SJCRH30 (cell line): ENCODE measurements at regions not wholly inside any gene's neighbourhood (a gene's known extent, or its start where the extent isn't known, plus 50 kb on each side); places are given as distances from the start of the nearest gene placed in this dataset.

ENCODE experiments used
- DNase-seq, 2 experiments: peaks; one replicate each; pipeline ENCODE4 v3.0.0-alpha.2; 2015 to 2020
- H3K27ac ChIP-seq: fragments of 250-450 bp; sonication (Bioruptor Pico); 2 replicates; pipeline ENCODE4 v1.5.1; 2020; ENCODE audit warnings: mild to moderate bottlenecking, moderate library complexity
- H3K27me3 ChIP-seq: fragments of 250-450 bp; sonication (Bioruptor Pico); 2 replicates; pipeline ENCODE4 v1.5.1; 2020; ENCODE audit warnings: mild to moderate bottlenecking, moderate library complexity
- H3K36me3 ChIP-seq: fragments of 250-450 bp; sonication (Bioruptor Pico); 2 replicates; pipeline ENCODE4 v1.5.1; 2020; ENCODE audit warnings: mild to moderate bottlenecking, moderate library complexity
- H3K4me1 ChIP-seq: fragments of 250-450 bp; sonication (Bioruptor Pico); 2 replicates; pipeline ENCODE4 v1.5.1; 2020; ENCODE audit warnings: mild to moderate bottlenecking, moderate library complexity
- H3K4me3 ChIP-seq: fragments of 250-450 bp; sonication (Bioruptor Pico); 2 replicates; pipeline ENCODE4 v1.5.1; 2020; ENCODE audit warnings: mild to moderate bottlenecking, moderate library complexity
- H3K9me3 ChIP-seq: fragments of 250-450 bp; sonication (Bioruptor Pico); replicated peaks from 2 replicates; pipeline ENCODE4 v1.5.1; 2020; ENCODE audit warnings: mild to moderate bottlenecking, moderate library complexity

- no peaks in the 10 kb centered on the region; the same call in 1 of the 2 replicates for H3K4me1 ChIP-seq
- no peaks in the 10 kb centered on the region for H3K27me3 ChIP-seq
- no peak overlapping the region for H3K4me3 ChIP-seq
- DNase-seq: no peak
- H3K36me3 ChIP-seq: no peaks in the 10 kb centered on the region
- no peaks in the 10 kb centered on the region for H3K9me3 ChIP-seq
- H3K27ac ChIP-seq: no peak overlapping the region
Measured at GRCh38 chr14:76585616-76586015, 175.7 kb upstream of the VASH1 start.

GRCh38 chr14:76589246-76589645, 172.0 kb upstream of the VASH1 start:
- no peaks in the 10 kb centered on the region; the same call in 1 of the 2 replicates for H3K4me1 ChIP-seq
- no peaks in the 10 kb centered on the region for H3K9me3 ChIP-seq
- no peak overlapping the region for H3K27ac ChIP-seq
- no peak for DNase-seq
- no peak overlapping the region for H3K4me3 ChIP-seq
- H3K36me3 ChIP-seq: no peaks in the 10 kb centered on the region
- no peaks in the 10 kb centered on the region for H3K27me3 ChIP-seq

GRCh38 chr14:76591266-76591665, 170.0 kb upstream of the VASH1 start:
- no peaks in the 10 kb centered on the region for H3K4me1 ChIP-seq
- no peaks in the 10 kb centered on the region for H3K27me3 ChIP-seq
- DNase-seq: no peak
- no peaks in the 10 kb centered on the region for H3K9me3 ChIP-seq
- no peak overlapping the region for H3K4me3 ChIP-seq
- H3K36me3 ChIP-seq: no peaks in the 10 kb centered on the region
- no peak overlapping the region for H3K27ac ChIP-seq

GRCh38 chr14:76595266-76595665, 166.0 kb upstream of the VASH1 start:
- H3K4me1 ChIP-seq: no peaks in the 10 kb centered on the region
- no peaks in the 10 kb centered on the region for H3K9me3 ChIP-seq
- no peaks in the 10 kb centered on the region for H3K27me3 ChIP-seq
- no peak overlapping the region for H3K4me3 ChIP-seq
- no peak overlapping the region for H3K27ac ChIP-seq
- H3K36me3 ChIP-seq: no peaks in the 10 kb centered on the region
- no peak for DNase-seq

- Histone ChIP-seq H3K27ac (no peak overlapping the region), H3K27me3 (no peaks in the 10 kb centered on the region), H3K9me3 (no peaks in the 10 kb centered on the region), H3K4me3 (no peak overlapping the region), H3K4me1 (no peaks in the 10 kb centered on the region), H3K36me3 (no peaks in the 10 kb centered on the region)
- DNase-seq: no peak
Measured at GRCh38 chr14:76597387-76597786, 163.9 kb upstream of the VASH1 start.

GRCh38 chr14:76599141-76599540, 162.1 kb upstream of the VASH1 start:
- H3K27ac ChIP-seq: no peak overlapping the region
- H3K4me1 ChIP-seq: no peaks in the 10 kb centered on the region
- H3K4me3 ChIP-seq: no peak overlapping the region
- no peaks in the 10 kb centered on the region for H3K27me3 ChIP-seq
- H3K9me3 ChIP-seq: no peaks in the 10 kb centered on the region
- no peaks in the 10 kb centered on the region for H3K36me3 ChIP-seq
- DNase-seq: no peak

GRCh38 chr14:76599559-76600287, 161.5 kb upstream of the VASH1 start:
- no peaks in the 10 kb centered on the region for H3K36me3 ChIP-seq
- no peak overlapping the region for H3K4me3 ChIP-seq
- H3K27me3 ChIP-seq: no peaks in the 10 kb centered on the region
- H3K27ac ChIP-seq: no peak overlapping the region
- no peaks in the 10 kb centered on the region for H3K4me1 ChIP-seq
- H3K9me3 ChIP-seq: no peaks in the 10 kb centered on the region
- DNase-seq: no peak

GRCh38 chr14:76603713-76604112, 157.6 kb upstream of the VASH1 start:
- H3K4me1 ChIP-seq: no peaks in the 10 kb centered on the region
- H3K27me3 ChIP-seq: no peaks in the 10 kb centered on the region
- no peak overlapping the region for H3K27ac ChIP-seq
- DNase-seq: no peak
- no peak overlapping the region for H3K4me3 ChIP-seq
- H3K9me3 ChIP-seq: no peaks in the 10 kb centered on the region
- no peaks in the 10 kb centered on the region for H3K36me3 ChIP-seq

- H3K9me3 ChIP-seq: no peaks in the 10 kb centered on the region
Measured at GRCh38 chr14:76607510-76607909, 153.8 kb upstream of the VASH1 start.

GRCh38 chr14:76612654-76613053, 148.6 kb upstream of the VASH1 start:
- DNase-seq: no peak
- no peaks in the 10 kb centered on the region; the same call in 1 of the 2 replicates for H3K9me3 ChIP-seq
- H3K36me3 ChIP-seq: no peaks in the 10 kb centered on the region
- H3K27me3 ChIP-seq: no peaks in the 10 kb centered on the region
- no peak overlapping the region for H3K27ac ChIP-seq
- no peak overlapping the region for H3K4me3 ChIP-seq
- no peaks in the 10 kb centered on the region for H3K4me1 ChIP-seq

More at GRCh38 chr14:76607510-76607909, 153.8 kb upstream of the VASH1 start:
- Histone ChIP-seq H3K27ac (no peak overlapping the region), H3K4me1 (no peaks in the 10 kb centered on the region), H3K4me3 (no peak overlapping the region), H3K27me3 (no peaks in the 10 kb centered on the region), H3K36me3 (no peaks in the 10 kb centered on the region)
- DNase-seq: no peak

GRCh38 chr14:76613616-76614015, 147.7 kb upstream of the VASH1 start:
- H3K36me3 ChIP-seq: no peaks in the 10 kb centered on the region
- no peak overlapping the region for H3K27ac ChIP-seq
- DNase-seq: no peak
- H3K27me3 ChIP-seq: no peaks in the 10 kb centered on the region
- H3K4me1 ChIP-seq: no peaks in the 10 kb centered on the region
- H3K4me3 ChIP-seq: no peak overlapping the region
- peaks cover 4% of the 10 kb centered on the region; the same call in 1 of the 2 replicates for H3K9me3 ChIP-seq

GRCh38 chr14:76615331-76615730, 145.9 kb upstream of the VASH1 start:
- H3K36me3 ChIP-seq: no peaks in the 10 kb centered on the region
- no peaks in the 10 kb centered on the region for H3K27me3 ChIP-seq
- H3K4me3 ChIP-seq: no peak overlapping the region
- peaks cover 4% of the 10 kb centered on the region; the same call in 1 of the 2 replicates for H3K9me3 ChIP-seq
- no peak overlapping the region for H3K27ac ChIP-seq
- no peaks in the 10 kb centered on the region for H3K4me1 ChIP-seq
- no peak for DNase-seq

- H3K36me3 ChIP-seq: no peaks in the 10 kb centered on the region
- no peaks in the 10 kb centered on the region for H3K4me1 ChIP-seq
- H3K27me3 ChIP-seq: no peaks in the 10 kb centered on the region
- DNase-seq: no peak
- H3K27ac ChIP-seq: no peak overlapping the region
- H3K4me3 ChIP-seq: no peak overlapping the region
- H3K9me3 ChIP-seq: peaks cover 4% of the 10 kb centered on the region; the same call in 1 of the 2 replicates
Measured at GRCh38 chr14:76617440-76617839, 143.8 kb upstream of the VASH1 start.

- Histone ChIP-seq H3K9me3 (0 out of 2 replicates have a peak, but pooled peaks cover 6% of the 10 kb centered on the region), H3K4me3 (no peak overlapping the region), H3K27me3 (no peaks in the 10 kb centered on the region), H3K36me3 (no peaks in the 10 kb centered on the region), H3K4me1 (no peaks in the 10 kb centered on the region), H3K27ac (no peak overlapping the region)
- no peak for DNase-seq
Measured at GRCh38 chr14:76636602-76637001, 124.7 kb upstream of the VASH1 start.

- no peaks in the 10 kb centered on the region for H3K27me3 ChIP-seq
- H3K27ac ChIP-seq: no peak overlapping the region
- no peak overlapping the region for H3K4me3 ChIP-seq
- no peaks in the 10 kb centered on the region for H3K36me3 ChIP-seq
- no peaks in the 10 kb centered on the region for H3K4me1 ChIP-seq
- DNase-seq: no peak
- 0 out of 2 replicates have a peak, but pooled peaks cover 6% of the 10 kb centered on the region for H3K9me3 ChIP-seq
Measured at GRCh38 chr14:76638841-76639240, 122.4 kb upstream of the VASH1 start.
